NCI-H2107 treated with DMSO at 0.1 percent for 48 hours (cell line): ENCODE measurements at regions not wholly inside any gene's neighbourhood (a gene's known extent, or its start where the extent isn't known, plus 50 kb on each side); places are given as distances from the start of the nearest gene placed in this dataset.
A peak's percentile ranks its signal among the peaks of the same experiment; 100 is the strongest.

Experiments
- DNase-seq: peaks from one replicate; lab custom pipeline; 2025; ENCODE audit not compliant: unreplicated experiment; lab: John Stamatoyannopoulos, UW

DNA sequence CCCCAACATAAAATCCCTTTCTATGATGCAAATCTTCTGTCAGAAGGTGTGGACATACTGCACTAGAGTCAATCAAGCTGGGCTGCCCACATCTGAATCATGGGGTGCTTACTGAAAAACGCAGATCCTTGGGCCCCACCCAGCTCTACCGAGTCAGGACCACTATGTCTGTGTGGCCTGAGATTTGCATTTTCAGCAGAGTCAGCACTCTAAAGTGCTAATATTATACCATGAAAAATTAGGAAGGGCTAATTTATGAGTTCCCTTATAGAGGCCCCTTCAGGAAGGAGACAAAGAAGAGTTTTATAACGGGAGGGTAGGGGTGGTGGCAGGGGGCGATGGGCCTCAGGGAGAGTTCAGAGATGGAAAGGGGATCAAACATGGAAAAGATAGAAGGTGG, 163.3 kb upstream of the NABP1 start:
- no peak for DNase-seq

DNA sequence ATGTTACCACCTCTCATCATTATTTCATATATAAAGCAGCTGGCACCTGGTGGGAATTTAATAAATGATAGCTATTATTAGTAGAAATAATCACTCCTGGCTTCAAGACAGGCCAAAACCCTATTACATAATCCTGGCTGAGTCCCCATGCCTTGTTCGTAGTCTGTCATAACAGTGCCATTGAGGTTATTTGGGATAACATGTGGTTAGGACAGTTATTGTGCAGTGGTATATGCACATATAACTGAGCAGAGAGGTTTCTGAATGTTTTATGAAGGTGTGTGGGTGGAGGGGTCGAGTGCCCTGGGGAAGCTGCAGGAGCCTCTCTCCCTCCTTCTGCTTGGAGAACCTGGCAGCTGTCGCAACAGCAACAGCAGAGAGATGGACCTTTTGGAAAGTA, 162.4 kb upstream of the NABP1 start:
- no peak for DNase-seq

DNA sequence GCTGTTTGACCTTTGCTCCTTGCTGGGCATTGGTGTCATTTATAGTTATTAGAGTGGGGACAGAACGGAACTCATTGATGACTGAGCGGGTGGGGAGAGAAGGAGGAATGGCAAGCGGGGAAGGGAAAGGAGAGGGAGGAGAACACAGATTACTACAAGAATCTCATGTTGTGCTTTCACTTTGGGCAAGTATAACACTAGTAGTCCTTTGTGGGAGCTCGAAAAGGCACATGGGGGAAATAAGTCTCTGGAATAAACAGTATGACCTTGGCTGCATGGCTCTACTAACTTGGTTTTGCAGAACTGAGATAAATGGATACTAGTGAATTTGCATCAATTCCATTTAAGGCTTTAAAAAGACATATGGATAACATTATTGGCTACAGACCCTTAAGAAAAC, 161.7 kb upstream of the NABP1 start:
- no peak for DNase-seq

DNA sequence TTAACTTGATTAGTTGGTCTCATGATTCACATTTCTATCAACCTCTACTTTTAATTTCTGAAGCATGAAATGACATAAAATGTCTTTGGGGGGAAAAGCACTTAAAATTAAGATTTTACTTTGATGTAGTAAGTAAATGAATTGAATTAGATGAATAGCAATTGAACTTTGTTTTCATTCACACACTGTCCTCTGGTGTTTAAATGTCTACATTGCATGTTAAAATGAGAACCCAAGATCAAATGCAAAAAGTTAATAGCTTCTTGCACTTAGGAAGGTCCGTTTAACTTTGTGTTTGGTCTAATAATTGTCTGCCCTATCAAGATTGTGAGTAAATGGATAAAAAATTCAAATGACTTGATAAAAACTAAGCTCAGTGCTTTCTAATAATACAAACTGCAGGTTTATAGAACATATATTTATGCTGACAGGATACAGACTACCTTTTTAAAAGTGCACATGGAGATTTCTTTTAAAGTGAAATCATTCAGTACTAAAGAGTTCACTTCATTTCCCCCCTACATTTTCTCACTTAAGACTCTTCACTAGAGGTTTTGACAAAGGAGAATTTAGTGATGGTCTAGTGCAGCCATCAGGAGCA, 156.2 kb upstream of the NABP1 start:
- DNase-seq, result no peak

DNA sequence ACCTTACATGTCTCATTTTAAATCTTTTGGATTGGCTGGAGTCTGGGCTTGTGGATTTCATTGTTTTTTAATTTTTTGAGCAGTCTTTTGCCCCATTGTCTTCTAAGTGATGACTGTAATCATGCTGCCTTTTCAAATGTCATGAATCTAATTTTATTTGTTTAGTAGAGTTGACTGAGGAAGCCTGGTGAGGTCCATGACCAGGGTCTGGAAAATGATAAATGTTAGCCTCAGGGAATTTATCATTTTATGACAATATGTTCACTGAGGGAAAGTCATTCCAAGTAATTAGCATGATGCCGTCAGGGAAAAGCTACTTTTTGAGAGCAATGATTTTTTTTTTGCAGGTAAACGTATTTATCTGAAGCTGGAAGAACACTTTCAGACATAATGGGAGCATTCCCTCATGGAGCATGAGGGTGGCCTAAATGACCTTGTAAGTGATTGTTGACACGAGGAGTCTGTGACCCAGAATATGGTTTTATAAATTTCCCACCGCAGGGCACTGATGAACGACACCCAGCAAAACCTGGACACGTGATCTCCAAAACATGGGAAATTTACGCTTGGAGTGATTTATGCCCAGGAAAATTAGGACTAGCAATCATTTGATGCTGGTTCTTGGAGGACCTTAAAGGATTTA, 155.3 kb upstream of the NABP1 start:
- no peak for DNase-seq

DNA sequence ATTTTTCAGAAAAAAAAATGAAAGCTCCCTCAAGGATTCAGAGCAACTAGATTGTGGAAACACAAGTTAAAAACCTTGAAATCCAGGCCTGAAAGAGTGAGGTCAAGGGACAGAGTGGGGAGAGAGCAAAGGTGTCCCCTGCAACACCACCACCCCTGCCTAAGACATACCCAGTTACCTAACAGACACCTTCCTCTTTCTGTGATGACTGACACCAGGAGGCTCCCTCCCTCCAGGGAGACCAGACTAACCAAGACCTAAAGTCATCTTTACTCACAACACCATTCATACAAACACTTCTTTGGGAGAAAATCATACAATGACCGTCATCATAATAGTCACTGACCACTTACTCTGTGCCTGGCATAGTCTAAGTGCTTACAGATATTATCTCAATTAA, 151.8 kb upstream of the NABP1 start:
- no peak for DNase-seq

DNA sequence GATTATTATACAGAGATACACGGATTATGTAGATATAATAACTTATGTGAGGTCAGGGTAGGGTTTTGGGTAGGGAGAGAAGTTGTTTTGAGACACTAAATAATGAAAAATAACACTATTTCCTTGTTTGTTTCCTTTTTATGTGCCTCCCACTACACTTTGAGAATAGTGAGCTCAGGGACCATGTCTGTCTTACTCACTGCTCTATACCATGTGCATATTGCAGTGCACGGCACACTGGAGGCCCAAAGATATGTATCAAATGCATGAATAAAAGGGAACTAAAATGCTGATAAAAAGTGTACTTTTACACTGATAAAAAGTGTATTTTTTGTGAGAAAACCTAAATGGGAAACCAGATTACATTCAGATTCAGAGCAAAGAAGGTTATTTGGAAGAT, 151.4 kb upstream of the NABP1 start:
- no peak for DNase-seq

DNA sequence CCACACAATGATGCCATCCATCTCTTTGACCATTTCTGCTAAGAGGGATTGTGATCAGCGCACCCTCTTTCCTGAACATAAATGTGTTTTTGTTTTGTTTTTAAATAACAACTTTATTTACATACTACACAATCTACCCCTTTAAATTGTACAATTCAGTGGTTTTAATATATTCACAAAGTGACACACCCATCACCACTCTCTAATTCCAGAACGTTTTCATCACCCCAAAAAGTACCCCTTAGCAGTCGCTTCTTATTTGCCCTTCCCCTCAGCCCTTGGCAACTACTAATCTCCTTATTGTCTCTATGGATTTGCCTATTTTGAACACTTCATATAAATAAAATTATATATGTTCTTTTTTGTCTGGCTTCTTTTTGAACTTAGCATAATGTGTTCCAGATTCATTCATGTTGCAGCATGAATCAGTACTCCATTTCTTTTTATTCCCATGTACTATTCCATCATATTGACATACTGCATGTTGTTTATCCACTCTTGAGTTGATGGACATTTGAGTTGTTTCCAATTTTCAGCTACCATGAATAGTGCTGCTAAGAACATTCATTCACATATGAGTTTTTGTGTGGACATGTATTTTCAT, 150.9 kb upstream of the NABP1 start:
- DNase-seq, result no peak

DNA sequence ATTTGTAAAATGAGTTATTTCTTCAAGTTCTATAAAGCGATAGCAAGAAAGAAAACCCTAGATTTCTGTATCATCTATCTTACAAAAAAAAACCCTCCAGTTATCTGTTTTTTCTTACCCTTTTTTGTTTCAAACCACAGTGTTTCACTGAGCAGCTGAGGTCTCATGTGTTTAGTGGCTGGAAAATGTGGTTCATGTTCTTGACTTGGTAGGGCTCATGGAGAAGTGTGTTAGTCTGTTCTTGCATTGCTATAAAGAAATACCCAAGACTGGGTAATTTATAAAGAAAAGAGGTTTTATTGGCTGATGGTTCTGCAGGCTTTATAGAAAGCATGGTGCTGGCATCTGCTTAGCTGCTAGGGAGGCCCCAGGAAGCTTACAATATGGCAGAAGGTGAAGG, 147.3 kb upstream of the NABP1 start:
- DNase-seq, result no peak

DNA sequence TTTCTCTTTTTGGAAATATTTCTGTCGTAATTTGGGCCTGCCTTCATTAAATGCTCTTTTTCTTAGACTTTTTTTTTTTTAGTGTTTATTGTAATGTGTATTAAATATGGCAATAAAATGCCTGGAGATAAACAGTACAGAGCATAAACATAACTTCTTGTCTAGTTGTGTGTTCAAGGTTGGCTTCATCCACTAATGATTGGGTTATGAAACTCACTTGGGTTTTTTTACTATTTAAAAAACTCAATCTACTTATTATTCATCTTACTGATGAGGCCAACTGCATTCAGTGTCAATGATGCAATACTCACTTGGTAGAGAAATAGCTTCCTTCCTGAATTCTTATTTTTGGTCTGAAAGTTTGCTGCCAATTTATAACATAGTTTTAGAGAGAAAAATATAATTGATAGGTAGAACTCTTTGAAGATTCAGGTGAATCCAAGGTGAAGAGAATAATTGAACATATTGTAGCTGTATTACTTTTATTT, 144.2 kb upstream of the NABP1 start:
- no peak for DNase-seq

DNA sequence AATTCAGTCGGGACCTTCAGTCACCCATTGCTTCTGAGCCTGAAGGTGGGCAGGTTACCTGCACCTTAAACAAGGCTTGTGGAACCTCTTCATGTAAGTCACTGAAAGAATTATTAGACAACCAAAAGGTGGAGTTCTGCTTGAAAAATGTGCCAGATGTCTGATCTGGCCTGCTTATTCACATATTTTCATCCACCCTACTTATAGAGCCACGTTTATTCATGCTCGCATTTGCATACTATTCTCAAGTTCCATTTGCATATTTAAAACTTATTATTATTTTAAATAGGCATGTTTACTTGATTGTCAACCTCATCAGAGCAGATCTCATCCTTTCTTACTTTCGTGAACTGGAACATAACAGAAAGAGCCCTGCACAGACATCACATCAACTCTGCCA, 140.0 kb upstream of the NABP1 start:
- no peak for DNase-seq

DNA sequence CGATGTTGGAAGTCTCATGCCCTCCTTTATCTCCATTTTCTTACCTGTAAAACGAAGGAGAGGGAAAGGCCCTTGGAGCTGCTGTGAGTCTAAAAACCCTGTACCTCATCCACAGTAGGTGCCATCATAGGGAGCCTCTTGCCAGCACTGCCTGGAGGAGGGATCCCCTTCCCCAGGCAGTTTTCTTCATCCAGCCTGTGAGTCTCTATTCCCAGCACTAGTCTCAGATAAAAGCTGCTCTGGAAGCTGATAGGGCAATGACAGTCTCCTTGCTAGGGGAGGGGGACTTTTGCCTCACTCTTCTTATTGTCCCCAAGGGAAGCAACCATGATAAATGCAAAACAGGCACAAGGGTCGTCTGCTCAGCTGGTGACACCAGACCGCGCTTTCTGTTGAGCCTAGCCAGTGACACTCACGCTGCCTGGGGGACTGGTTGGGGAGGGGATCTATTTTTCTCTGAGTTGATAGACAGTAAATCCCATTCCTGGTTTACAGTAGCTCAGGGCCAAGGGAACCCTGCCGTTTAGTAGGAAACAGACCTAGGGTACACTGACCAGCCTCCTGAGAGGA, 139.5 kb upstream of the NABP1 start:
- no peak for DNase-seq

DNA sequence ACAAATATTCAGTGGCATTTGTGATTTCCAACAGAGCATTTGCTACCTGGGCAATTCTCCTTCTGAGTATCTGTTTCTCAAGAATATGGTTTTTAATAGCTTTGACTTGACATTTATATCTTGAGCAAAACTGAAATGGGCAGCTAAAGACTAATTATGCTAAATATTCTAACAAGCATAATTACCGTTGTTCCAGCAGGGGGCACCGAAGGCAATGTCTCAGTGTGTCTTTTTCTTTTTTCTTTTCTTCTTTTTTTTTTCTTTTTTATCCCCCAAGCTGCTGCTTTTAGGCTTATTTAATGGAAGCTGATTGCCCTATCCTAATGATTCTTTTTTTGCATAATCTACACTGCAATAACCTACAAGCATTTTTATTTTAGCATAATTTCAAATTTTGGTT, 138.9 kb upstream of the NABP1 start:
- no peak for DNase-seq

DNA sequence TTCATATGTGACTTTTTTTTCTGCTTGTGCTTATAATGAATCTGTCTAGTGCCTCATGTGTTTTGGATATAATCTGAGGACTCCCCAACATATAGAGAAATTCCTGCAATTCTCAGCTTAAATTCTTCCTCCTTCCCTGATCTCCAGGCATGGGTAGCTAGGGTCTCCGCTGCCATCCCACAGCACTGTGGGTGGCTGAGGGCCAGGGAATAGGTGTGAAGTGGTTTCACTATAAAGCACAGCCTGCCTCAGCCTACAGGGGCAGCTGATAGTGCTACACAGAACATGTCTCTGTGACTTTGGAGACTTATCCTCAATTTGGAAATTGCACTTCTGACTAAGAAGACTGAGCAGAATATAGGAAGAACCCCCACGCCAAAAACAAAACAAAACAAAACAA, 137.3 kb upstream of the NABP1 start:
- DNase-seq, result no peak

DNA sequence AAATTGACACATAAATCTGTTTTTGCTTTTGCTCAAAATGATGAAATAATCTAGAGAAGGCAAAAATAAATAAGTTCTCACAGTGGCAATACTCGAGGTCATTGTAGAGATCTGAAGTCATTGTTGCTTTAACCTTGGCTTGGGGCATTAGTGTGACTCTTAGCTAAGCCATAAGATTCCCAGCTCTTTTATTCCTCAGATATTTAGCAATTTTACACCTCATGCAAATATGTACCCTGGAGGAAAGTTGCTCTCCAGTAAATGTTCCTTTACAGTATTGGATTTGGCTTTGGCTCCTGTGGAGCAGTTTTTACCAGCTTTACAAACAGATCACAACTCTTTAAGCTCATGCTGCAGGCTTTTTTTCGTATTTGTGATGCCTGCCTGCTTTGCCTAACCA, 134.2 kb upstream of the NABP1 start:
- DNase-seq, result no peak

DNA sequence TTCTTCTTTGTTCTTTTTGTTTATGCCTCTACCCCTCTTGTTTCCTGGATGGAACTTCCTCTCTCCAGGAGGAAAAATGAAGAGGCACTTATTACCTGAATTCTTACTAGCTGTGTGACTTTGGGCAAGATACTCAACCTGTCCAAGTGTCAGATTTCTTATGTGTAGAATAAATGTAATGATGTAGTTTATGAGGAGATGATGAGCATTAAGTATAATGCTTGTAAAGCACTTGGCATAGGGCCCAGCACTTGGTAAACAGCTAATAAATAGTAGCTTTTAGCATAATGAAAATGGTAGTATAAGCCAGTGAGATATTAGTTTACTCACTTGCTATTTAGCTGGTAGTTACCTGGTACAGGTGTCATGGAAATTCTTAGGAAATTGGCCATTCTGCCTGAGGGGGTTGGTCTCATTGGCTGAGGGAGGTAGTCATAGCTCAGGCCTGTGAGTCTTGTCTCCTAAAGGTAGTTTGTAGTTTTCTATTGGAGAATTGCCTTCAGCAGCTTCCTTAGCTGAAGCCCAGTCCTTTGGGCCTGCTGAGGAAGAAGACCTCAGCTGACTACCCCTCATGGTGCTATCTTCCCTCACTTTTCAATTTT, 133.4 kb upstream of the NABP1 start:
- DNase-seq, result no peak

DNA sequence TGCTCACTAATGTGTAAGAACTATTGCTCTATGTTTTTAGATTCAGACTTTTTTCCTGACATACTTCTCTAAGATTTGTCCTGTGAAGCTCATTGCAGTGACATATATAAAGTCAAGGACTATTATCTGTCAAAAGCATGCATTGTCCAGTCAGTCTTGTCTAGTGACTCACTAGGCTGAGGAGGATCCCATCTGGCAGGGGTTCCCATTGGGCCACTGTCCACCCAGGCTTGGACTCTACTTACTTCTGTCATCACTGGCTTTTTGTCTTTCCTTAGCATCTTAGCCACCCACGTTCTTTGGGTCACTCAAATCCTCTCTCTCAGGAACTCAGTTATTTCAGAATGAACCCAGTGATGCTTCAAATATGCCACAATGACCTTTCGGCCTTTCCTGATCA, 132.6 kb upstream of the NABP1 start:
- DNase-seq, result no peak

DNA sequence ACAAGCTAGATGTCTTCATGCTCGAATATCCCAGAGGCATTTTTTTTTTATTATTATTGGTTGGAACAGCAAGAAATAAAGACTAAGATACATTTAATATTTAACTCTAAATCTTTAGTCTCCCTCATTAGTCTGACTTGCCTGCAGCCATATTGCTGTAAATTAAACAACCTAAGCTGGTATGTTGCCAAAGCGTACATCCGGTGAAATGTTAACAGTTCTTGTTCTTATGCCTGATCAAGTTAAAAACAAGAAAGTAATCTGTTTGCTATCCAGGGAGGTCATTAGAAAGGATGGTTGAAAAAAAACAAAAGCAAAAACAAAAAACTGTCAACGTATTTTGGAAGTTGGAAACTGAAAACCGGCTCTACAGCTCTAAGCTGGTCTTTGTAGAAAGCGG, 125.9 kb upstream of the NABP1 start:
- DNase-seq, result no peak

DNA sequence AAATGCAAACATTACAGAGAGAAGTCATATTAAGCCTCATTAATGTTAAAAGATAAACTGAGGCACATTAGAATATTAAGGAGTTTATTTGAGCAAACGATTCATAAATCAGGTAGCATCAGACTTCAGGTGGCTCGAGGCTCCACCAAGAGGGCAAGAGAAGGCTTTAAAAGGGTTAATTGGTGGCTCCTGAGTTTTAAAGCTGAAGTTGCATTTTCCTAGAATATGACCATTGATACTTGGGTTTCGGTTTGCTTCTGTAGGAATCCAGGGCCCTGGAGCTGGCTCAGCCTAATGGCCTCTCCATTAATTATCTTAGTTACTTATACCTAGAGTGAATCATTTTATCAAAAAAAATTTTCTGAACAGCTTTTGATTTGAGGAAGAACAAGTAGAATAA, 123.7 kb upstream of the NABP1 start:
- no peak for DNase-seq

DNA sequence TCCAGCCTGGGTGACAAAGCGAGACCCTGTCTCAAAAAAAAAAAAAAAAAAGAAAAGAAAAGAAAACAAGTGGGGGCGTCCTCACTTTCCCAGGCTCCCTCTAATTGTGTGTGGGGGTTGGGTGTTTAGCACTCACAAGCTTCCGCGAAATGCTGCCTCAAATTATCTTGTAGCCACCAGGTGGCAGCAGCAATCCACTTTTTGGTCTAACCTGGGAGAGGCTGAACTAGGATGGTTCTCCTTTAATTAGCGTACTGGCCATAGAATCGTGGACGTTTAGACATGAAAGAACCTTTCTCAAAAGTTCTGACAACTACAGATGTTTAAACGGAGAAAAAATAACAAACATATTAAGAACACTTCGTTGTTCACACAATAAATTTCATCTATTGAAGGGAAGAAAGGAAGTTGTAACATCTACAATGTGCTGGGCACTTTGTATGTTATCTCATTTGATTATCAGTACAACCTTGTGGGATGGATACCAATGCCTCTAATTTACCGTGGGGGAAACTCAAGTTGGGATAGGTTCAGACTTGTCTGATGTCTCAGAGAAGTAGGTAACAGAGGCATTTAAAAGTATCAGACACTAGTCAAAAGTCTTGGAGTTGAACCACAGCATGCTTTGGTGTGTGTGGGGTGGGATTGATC, 122.7 kb upstream of the NABP1 start:
- peak; percentile 56 for DNase-seq

DNA sequence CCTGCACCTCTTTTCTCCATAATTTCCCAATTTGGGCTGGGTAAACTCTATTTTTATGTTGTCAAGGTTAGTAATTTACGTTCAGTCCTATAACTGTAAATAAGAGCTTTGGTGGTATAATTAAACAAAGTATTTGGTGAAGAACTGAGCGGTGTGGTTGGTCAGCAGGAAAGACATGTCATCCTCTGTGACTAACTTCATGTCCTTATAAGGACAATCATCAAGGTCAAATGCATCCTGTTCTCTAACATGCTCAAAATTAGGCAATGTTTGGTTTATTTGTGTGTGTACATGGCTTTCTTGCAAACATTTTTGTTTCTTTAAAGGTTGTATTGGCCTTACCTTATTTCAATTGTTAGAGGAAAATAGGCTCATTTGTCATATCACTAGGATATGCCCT, 121.5 kb upstream of the NABP1 start:
- DNase-seq, result no peak

DNA sequence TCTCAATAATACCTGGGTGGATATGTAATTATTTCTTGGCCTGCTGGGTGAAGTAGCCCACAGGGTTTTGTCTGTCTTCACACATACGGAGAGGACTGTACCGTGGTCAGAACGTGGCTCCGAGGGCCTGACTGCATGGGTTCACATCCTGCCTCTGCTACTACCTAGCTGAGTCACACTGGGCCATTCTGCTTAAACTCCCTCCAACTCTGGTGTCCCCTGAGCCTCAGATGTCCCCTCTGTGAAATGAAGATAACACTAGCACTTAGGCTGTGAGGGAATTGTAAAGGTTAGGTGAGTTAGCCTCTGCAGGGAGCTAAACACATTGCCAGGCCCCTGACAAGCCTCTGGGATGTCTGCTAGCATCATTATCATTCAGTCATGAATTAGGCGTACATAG, 120.1 kb upstream of the NABP1 start:
- DNase-seq, result no peak
